ENCODE measurements at regions not wholly inside any gene's neighbourhood (a gene's known extent, or its start where the extent isn't known, plus 50 kb on each side); places are given as distances from the start of the nearest gene placed in this dataset.

DNA sequence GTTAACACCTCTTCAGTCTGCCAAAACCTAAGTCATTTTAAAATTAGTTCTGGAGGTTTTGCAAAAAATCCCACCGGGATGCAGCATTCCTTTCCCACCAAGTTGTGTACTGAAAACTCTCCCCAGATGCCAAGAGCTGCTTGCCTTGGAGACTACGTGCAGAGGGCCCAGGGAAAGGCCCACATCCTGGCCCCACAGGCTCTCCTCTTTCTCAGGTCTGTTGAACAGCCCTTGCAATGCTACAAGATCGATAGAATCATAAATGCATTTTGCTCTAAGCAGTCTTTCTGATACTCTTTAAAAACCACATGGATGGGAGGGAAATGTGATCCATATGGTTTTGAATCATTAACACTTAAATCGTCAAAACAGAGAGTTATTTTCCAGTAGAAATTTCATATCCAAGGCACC is 126.7 kb upstream of the ZMIZ1 start:
- DNase-seq = no peak

GRCh38 chr10:78944723-78945312 is 123.9 kb upstream of the ZMIZ1 start:
- peak; percentile 82 for DNase-seq

GRCh38 chr10:78945838-78946237 is 122.9 kb upstream of the ZMIZ1 start:
- DNase-seq = no peak

DNA sequence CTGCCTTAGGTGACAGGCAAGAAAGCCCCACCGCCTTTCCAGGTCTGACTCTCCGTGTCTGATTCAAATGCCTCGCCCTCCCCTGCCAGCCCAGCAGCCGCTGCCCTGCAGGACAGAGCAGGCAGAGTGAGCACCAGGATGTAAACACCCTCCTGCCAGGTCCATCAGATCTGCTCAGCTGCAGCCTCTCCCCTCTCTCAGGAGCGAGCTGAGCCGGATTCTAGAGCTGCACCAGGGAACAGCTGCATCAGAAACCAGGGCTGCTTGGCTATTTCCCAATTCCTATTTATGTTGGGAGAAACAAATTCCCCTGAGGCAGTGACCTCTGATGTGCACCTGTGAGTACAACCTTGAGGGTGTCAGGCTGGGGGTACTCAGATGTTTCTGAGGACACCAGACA is 121.5 kb upstream of the ZMIZ1 start:
- no peak for DNase-seq

GRCh38 chr10:78947733-78948132 is 121.0 kb upstream of the ZMIZ1 start:
- no peak for DNase-seq

GRCh38 chr10:78948621-78949030 is 120.1 kb upstream of the ZMIZ1 start:
- no peak for DNase-seq

DNA sequence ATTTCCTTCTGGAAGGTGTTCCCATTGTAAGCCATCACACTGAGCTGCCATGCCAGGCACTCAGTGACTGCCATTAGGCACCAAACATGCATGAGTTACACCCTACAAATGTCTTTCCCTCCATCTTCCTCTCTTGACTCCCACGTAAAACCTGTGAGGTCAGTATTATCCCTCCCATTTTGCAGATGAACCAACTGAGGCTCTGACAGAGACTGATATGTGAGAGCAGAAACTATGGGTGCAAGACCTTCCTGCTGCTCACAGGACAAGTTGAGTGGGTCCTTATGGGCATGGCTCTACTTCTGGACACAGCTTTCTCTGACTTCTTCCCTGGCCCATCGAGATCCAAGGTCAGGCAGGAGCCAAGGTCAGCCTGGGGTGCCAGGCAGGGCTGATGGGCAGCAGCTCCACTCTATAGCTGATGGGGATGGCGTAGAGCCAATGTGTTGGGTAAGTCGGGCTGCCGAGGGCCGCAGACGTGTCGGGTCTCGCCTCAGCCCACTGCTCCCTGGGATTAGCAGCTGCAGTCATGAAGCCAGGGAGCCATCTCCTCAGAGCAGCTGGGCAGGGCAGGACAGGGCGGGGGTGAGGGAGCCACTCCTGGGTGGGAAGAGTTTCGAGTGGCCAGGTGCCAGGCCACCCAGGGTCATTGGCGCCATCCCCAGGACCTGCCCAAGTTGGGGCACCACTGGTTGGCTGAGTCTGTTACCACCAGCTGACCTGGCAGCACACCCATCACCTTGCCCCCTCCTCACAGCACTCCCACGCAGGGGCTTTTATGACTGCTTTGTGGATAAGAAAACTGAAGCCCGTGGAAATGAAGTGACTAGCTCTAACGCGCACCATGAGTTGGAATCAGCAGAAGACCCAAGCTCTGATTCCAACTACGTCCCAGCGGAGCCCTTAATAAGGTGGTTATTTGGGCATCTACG is 117.8 kb upstream of the ZMIZ1 start:
- DNase-seq = no peak

- no peak for DNase-seq
Measured at GRCh38 chr10:78952030-78952429, 116.7 kb upstream of the ZMIZ1 start.

GRCh38 chr10:78952686-78953085 is 116.1 kb upstream of the ZMIZ1 start:
- no peak for DNase-seq

DNA sequence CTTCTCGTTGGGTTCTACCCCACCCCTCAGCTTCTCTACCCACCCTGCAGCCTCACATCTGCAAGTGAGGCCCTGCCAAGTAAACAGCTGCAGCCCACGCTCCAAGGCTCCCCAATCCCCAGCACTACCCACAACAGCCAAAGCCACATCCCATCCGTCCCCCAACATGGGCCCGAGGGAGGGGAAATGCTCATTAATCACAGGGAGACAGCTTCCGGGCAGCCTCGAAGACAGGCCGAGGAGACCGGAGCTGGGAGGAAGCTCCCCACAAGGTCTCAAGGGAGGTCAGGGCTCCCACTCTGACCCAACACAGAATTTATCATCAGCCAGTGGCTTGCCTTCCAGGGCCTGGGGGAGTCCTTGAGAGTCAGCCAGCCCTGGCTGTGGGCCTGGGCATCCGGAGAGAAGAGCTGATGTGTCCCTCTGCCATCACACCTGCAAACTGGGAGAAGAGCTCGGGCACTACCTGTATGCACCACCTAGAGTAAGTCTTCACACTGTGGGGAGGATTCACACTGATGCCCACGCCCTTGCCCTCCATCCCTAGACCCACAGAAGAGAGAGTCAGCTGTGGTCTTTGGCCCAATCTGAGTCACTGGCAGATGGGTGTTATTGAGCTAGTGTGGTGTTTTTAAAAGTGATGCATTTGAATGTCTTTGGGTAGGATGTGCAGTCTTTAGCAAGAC is 115.5 kb upstream of the ZMIZ1 start:
- no peak for DNase-seq

GRCh38 chr10:78953799-78954297 is 114.9 kb upstream of the ZMIZ1 start:
- DNase-seq = no peak

- no peak for DNase-seq
Measured at GRCh38 chr10:78954689-78955088, 114.1 kb upstream of the ZMIZ1 start.

DNA sequence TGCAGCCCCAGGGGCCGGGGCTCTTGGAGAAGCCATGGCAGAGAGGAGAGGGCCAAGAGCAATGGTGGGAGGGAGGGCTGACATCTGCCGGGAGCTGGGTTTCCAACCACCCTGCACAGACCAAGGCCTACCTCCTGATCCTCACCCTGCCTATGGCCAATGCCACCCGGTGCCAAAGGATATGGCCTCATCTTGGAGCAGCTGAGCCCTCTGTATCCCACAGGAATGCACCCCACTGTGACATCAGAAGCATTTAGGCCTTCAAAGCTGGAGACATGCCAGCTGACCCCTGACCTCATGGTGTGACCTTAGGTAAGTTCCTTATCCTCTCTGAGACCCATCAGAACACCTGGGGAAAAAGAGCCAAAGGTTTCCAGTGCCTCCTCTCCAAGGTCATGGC is 113.6 kb upstream of the ZMIZ1 start:
- no peak for DNase-seq

- no peak for DNase-seq
Measured at GRCh38 chr10:78956391-78956790, 112.4 kb upstream of the ZMIZ1 start.

- DNase-seq = no peak
Measured at GRCh38 chr10:78957471-78958039, 111.2 kb upstream of the ZMIZ1 start.

DNA sequence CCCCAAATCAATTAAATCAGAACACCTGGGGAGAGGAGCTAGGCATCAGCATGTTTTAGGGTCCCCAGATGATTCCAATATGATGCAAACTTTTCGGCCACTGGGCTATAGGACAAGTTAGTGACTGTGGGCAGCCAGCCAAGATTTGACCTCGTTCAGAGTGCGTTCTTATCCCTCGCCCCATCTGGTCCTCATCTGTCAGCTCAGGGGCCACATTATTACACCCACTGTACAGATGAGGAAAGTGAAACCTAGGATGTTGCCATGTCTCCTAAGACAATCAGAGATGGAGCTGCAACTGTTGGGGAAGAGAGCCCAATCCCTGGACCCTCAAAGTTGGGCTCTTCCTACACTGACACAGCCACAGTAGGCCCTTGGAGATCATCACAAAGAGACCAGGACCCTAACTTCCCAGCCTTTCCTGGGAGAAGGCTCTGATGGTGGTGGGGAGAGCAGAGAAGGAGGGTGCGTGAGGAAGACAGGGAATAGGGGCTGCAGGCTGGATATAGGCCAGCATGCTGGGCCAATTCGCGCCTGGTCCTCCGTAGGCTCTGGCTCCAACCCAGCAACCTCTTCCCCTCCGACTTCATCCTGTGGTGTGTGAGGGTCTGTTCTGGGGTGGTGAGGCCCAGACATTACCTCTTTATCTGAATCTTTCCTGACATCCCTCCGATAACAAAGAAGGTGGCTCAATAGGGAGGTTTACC is 109.4 kb upstream of the ZMIZ1 start:
- DNase-seq = no peak

DNA sequence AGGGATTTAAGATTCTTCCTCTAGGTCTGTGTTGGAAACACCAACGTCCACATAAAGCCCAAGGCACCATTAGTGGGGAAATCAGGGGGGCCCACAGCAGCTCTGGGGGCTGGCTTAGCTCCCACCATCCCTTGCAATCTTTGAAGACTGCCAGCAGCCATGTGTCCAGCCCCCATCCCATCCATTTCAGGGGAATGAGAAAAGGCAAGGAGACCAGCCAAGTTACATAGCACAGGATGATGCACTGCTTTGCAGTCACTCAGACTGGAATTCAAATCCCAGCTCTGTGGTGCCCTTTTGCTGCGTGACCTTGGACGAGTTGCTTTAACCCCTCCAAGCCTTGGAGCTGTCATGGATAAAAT is 108.9 kb upstream of the ZMIZ1 start:
- no peak for DNase-seq

GRCh38 chr10:78960316-78960800 is 108.4 kb upstream of the ZMIZ1 start:
- DNase-seq = no peak

DNA sequence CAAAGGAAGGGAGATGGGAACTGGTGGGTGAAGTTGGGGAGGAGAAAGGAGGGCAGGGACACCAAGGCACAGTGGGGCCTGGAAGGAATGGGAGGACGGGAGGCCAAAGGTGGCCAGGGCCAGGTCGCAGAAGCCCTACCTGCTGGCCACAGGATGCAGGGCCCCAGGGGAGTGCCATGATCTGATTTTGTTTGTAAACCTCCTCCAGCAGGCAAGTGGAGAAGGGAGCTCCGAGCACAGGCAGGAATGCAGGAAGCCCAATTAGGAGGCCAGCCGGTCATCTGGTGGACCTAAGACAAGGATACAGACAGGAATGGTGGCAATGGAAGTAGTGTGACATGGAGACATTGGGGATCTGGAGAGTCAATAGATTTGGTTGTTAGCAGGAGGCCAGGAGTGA is 107.0 kb upstream of the ZMIZ1 start:
- DNase-seq = no peak

- DNase-seq = no peak
Measured at GRCh38 chr10:78963074-78964034, 105.4 kb upstream of the ZMIZ1 start.

- DNase-seq = no peak
Measured at GRCh38 chr10:78964274-78964951, 104.4 kb upstream of the ZMIZ1 start.

Measured in amniotic stem cell (primary cell).